PC-9 (cell line): ENCODE measurements at regions not wholly inside any gene's neighbourhood (a gene's known extent, or its start where the extent isn't known, plus 50 kb on each side); places are given as distances from the start of the nearest gene placed in this dataset.

Source experiments
- BruUV-seq: library from RNA; stranded (reverse); fragments of 400-500 nt; replicated peaks from 2 replicates; lab custom pipeline; 2021; lab: Mats Ljungman, UMichigan
- CTCF ChIA-PET: fragments of 300-600 bp; sonication (Branson Sonifier 250); formaldehyde crosslinking; loops from one replicate; lab custom pipeline; 2022; ENCODE audit warnings: antibody characterized with exemption; lab: Charles Lee
- POLR2A ChIA-PET: fragments of 300-600 bp; sonication (Branson Sonifier 250); formaldehyde crosslinking; loops from one replicate; lab custom pipeline; 2022; ENCODE audit warnings: antibody characterized with exemption; ENCODE audit not compliant: unreplicated experiment; lab: Charles Lee
- DNase-seq, 2 experiments: peaks; one replicate each; pipeline versions ENCODE4 v3.0.0 to v3.0.0-alpha.2; 2015 to 2022; ENCODE audit warnings: mixed read lengths in 1 of 2
- H2AFZ ChIP-seq: fragments of 200-600 bp; sonication (generic); 2 replicates; pipeline ENCODE4 v1.8.1; 2017; ENCODE audit warnings: antibody characterized with exemption
- H3F3A ChIP-seq: fragments of 200-600 bp; sonication (generic); 2 replicates; pipeline ENCODE4 v1.8.1; 2017; ENCODE audit warnings: antibody characterized with exemption, mild to moderate bottlenecking, low read depth; ENCODE audit not compliant: insufficient read depth
- H3K27ac ChIP-seq: fragments of 200-600 bp; sonication (generic); 2 replicates; pipeline ENCODE4 v1.6.1; 2016; ENCODE audit warnings: mixed run types
- H3K27me3 ChIP-seq: fragments of 200-600 bp; sonication (generic); 2 replicates; pipeline ENCODE4 v1.6.1; 2016; ENCODE audit warnings: low read depth, mixed run types; ENCODE audit not compliant: insufficient read depth
- H3K36me3 ChIP-seq: fragments of 200-600 bp; sonication (generic); 2 replicates; pipeline ENCODE4 v1.6.1; 2016; ENCODE audit warnings: low read depth, mixed run types
- H3K4me1 ChIP-seq: fragments of 200-600 bp; sonication (generic); replicated peaks from 2 replicates; pipeline ENCODE4 v1.6.1; 2016; ENCODE audit warnings: mixed run types; ENCODE audit not compliant: insufficient read depth
- H3K4me2 ChIP-seq: fragments of 200-600 bp; sonication (generic); 2 replicates; pipeline ENCODE4 v1.6.1; 2017; ENCODE audit warnings: mixed run types
- H3K4me3 ChIP-seq: fragments of 200-600 bp; sonication (generic); 2 replicates; pipeline ENCODE4 v1.6.1; 2016; ENCODE audit warnings: mixed run types
- H3K79me2 ChIP-seq: fragments of 200-600 bp; sonication (generic); 2 replicates; pipeline ENCODE4 v1.6.1; 2017; ENCODE audit warnings: low read depth, mixed run types
- H3K9me2 ChIP-seq: fragments of 200-600 bp; sonication (generic); 2 replicates; pipeline ENCODE4 v1.8.1; 2017; ENCODE audit warnings: mild to moderate bottlenecking; ENCODE audit not compliant: insufficient read depth
- H3K9me3 ChIP-seq: fragments of 200-600 bp; sonication (generic); 2 replicates; pipeline ENCODE4 v1.8.1; 2016; ENCODE audit warnings: low read depth; ENCODE audit not compliant: insufficient read depth
- H4K20me1 ChIP-seq: fragments of 200-600 bp; sonication (generic); 2 replicates; pipeline ENCODE4 v1.8.1; 2017; ENCODE audit not compliant: insufficient read depth
- EZH2 ChIP-seq: fragments of 200-600 bp; sonication (generic); IDR thresholded peaks from 2 replicates; pipeline ENCODE4 v1.8.0; 2017; ENCODE audit warnings: antibody characterized with exemption, low read depth
- intact Hi-C: fragments of 100-400 bp; cut with micrococcal nuclease; formaldehyde crosslinking; loops from one replicate; pipeline ENCODE4 v1.10.0; 2022; ENCODE audit not compliant: unreplicated experiment
- TF ChIP-seq, protein P1 (sequence below): fragments of 200-600 bp; sonication (generic); conservative IDR thresholded peaks from 2 replicates; pipeline ENCODE4 v1.6.1; 2017; ENCODE audit warnings: mixed run types, antibody characterized with exemption, mild to moderate bottlenecking, moderate library complexity

DNA sequence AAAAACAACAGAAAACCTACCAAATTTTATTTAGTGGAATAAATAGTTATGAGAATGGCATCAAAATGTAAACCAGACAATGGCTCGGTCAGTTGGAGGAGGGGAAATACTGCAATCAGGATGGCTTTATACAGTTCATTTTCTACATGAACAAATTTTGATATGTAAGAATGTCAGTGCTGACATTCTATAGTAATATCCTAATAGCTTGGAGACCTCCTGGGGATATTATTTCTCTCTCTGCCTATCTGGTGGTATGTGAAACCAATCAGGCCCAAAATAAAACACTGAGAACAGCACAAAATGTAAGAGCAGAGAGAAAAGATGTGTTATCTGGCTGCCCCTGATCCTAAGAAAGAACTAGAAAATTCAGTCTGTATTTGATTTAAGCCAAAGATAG is 327.7 kb downstream of the UBE3D start:
- intact Hi-C loops: no loop called here

DNA sequence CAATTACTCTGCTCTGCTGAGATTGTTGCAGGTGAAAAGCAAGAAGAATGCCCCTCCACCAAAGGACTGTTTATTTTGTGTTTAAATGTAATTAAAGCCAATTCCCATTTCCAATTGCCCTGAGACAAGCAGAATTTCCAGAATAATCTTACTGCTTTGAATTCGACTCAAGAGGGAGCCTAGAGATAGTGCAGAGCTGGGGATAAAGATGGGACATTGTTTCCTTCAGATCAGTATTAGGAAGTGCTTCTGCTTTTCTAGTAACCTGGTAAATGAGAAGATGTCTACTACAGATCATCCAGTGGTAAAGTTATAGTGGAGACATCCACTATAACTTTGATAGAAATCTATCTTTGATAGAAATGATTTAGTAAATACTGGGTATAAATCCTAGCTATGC is 326.9 kb downstream of the UBE3D start:
- Histone ChIP-seq H3K9me2 (no peaks in the 10 kb centered on the region; the same call in 1 of the 2 replicates), H3K27ac (no peak overlapping the region), H3K4me1 (no peaks in the 10 kb centered on the region), H3K4me3 (no peak overlapping the region), H3K36me3 (no peaks in the 10 kb centered on the region), H3K4me2 (no peak overlapping the region), H2AFZ (no peak overlapping the region), H3K27me3 (no peaks in the 10 kb centered on the region), H3F3A (no peaks in the 10 kb centered on the region), H3K9me3 (no peaks in the 10 kb centered on the region), H4K20me1 (no peaks in the 10 kb centered on the region), H3K79me2 (no peaks in the 10 kb centered on the region)
- CTCF ChIA-PET: interaction anchor here (0.6 kb wide), 1 partner anchor 468 kb away, joined by 3 read pairs; no protein-coding TSS in a partner anchor
- BruUV-seq: no TSS peak
- DNase-seq: no peak
- intact Hi-C loops: no loop called here
- TF ChIP-seq EZH2: no peak
- TF ChIP-seq, protein P1, sequence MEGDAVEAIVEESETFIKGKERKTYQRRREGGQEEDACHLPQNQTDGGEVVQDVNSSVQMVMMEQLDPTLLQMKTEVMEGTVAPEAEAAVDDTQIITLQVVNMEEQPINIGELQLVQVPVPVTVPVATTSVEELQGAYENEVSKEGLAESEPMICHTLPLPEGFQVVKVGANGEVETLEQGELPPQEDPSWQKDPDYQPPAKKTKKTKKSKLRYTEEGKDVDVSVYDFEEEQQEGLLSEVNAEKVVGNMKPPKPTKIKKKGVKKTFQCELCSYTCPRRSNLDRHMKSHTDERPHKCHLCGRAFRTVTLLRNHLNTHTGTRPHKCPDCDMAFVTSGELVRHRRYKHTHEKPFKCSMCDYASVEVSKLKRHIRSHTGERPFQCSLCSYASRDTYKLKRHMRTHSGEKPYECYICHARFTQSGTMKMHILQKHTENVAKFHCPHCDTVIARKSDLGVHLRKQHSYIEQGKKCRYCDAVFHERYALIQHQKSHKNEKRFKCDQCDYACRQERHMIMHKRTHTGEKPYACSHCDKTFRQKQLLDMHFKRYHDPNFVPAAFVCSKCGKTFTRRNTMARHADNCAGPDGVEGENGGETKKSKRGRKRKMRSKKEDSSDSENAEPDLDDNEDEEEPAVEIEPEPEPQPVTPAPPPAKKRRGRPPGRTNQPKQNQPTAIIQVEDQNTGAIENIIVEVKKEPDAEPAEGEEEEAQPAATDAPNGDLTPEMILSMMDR: no peak
- POLR2A ChIA-PET: no interaction called here

More for the DNA sequence above, 327.7 kb downstream of the UBE3D start:
- Histone ChIP-seq H3K36me3 (no peaks in the 10 kb centered on the region), H3K4me1 (no peaks in the 10 kb centered on the region), H3K79me2 (no peaks in the 10 kb centered on the region), H4K20me1 (no peaks in the 10 kb centered on the region), H3K4me3 (no peak overlapping the region), H3K27ac (no peak overlapping the region), H3F3A (no peaks in the 10 kb centered on the region), H3K9me2 (no peaks in the 10 kb centered on the region; the same call in 1 of the 2 replicates), H3K4me2 (no peak overlapping the region), H3K27me3 (no peaks in the 10 kb centered on the region), H3K9me3 (no peaks in the 10 kb centered on the region), H2AFZ (no peak overlapping the region)
- no peak for TF ChIP-seq EZH2
- TF ChIP-seq, protein P1: no peak
- BruUV-seq: no TSS peak
- POLR2A ChIA-PET: no interaction called here
- no peak for DNase-seq
- CTCF ChIA-PET: no interaction called here

DNA sequence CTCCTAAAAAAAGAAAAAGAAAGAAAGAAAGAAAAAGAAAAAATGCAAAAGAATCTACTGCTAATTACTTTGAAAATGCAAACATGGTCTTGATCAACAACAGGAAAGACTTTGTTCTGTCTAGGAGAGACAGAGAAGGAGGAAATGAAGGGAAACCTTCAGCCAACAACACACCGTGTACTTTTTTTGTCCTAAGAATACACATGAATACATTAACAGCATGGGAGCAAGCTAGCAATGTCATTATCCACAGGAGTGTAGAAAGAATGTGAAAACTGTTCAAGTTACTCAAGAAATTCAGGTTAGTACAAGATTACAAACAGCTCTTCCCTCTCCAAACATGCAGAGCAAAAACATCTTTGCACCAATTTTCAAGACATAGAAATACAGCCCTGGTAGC is 326.3 kb downstream of the UBE3D start:
- Histone ChIP-seq H4K20me1 (no peaks in the 10 kb centered on the region), H3K27ac (no peak overlapping the region), H3K27me3 (no peaks in the 10 kb centered on the region), H3K36me3 (no peaks in the 10 kb centered on the region), H3K9me2 (no peaks in the 10 kb centered on the region; the same call in 1 of the 2 replicates), H3K4me3 (no peak overlapping the region), H2AFZ (no peak overlapping the region), H3K9me3 (no peaks in the 10 kb centered on the region), H3K4me1 (no peaks in the 10 kb centered on the region), H3K4me2 (no peak overlapping the region), H3K79me2 (no peaks in the 10 kb centered on the region), H3F3A (no peaks in the 10 kb centered on the region)
- BruUV-seq: no TSS peak
- intact Hi-C loops: no loop called here
- ChIA-PET CTCF (no interaction called here), POLR2A (no interaction called here)
- DNase-seq: no peak
- no peak for TF ChIP-seq EZH2
- TF ChIP-seq, protein P1: no peak
